ENCODE measurements at regions not wholly inside any gene's neighbourhood (a gene's known extent, or its start where the extent isn't known, plus 50 kb on each side); places are given as distances from the start of the nearest gene placed in this dataset.
"Not testable (repeated sequence)": the region's sequence is repeated elsewhere in the genome, so short reads cannot be mapped to it uniquely, and the experiment has no call there.

DNA sequence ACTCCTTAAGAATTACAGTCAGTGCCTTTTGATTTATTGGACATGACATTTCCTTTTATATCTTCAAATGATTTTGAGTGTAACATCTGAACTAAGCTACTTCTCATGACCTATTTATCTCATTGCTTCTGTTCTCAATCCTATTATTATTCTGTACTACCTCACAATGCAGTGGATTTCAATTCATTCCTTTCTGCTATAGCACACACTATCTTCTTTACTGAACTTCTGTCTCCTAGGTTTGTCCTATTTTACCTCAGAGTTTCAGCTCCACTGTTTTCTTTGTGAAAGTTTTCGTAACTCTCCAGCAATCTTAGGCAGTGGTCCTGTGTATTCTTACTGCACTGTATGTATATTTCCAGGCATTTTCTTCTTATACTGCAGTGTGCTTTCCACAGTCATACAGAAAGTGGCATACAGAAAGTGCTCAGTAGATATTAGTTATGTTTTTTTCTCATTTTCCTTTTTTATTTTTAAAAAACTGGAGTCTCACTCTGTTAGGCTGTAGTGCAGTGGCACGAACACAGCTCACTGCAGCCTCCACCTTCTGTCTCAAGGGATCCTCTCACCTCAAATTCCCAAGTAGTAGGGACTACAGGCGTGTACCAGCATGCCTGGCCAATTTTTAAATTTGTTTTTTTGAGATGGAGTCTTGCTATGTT is 368.6 kb upstream of the RGS6 start:
- DNase-seq (ENCODE audit: low spot score in 2 of 2) (no peak), ATAC-seq (ENCODE audit: low read depth) (no peak)
- Mint-ChIP-seq H3K4me3 (no peak overlapping the region), H3K27me3 (no peaks in the 10 kb centered on the region), H3K36me3 (peaks cover 3% of the 10 kb centered on the region), H3K4me1 (peaks cover 16% of the 10 kb centered on the region), H3K27ac (peak overlapping the region; percentile 28), H3K9me3 (no peaks in the 10 kb centered on the region)

DNA sequence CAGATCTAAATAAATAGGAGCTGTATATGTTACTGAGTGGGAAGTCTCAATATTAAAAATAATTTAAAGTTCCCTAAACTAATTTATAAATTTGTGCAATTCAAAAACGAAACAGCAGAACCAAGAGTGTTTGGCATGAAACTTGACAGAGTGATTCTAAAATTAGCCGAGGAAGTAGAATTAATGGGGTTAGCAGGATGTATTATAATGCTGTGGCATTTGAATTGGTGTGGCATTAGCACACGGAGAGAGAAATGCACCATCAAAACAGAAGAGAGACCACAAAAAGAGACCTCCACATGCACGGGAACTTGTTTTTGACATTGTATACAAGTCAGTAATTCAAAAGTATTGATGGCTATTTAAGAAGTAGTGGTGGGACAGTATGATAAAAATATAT is 366.0 kb upstream of the RGS6 start:
- ATAC-seq (ENCODE audit: low read depth) (peak; percentile 89), DNase-seq (ENCODE audit: low spot score in 2 of 2) (no peak)
- H3K36me3 Mint-ChIP-seq: peaks cover 3% of the 10 kb centered on the region
- no peaks in the 10 kb centered on the region for H3K27me3 Mint-ChIP-seq
- H3K27ac Mint-ChIP-seq: no peak overlapping the region
- peak overlapping the region; percentile 43 for H3K4me3 Mint-ChIP-seq
- H3K4me1 Mint-ChIP-seq: peaks cover 11% of the 10 kb centered on the region
- H3K9me3 Mint-ChIP-seq: no peaks in the 10 kb centered on the region

- not testable (repeated sequence) for H3K9me3 Mint-ChIP-seq; H3K4me3 Mint-ChIP-seq; H3K36me3 Mint-ChIP-seq; DNase-seq (ENCODE audit: low spot score in 2 of 2); H3K27ac Mint-ChIP-seq; ATAC-seq (ENCODE audit: low read depth); H3K27me3 Mint-ChIP-seq
- peaks cover 16% of the 10 kb centered on the region for H3K4me1 Mint-ChIP-seq
These were observed 364.6 kb upstream of the RGS6 start for GRCh38 chr14:71567499-71568133.

- ATAC-seq (ENCODE audit: low read depth) (no peak), DNase-seq (ENCODE audit: low spot score in 2 of 2) (no peak)
- H3K9me3 Mint-ChIP-seq: no peaks in the 10 kb centered on the region
- peaks cover 29% of the 10 kb centered on the region for H3K4me1 Mint-ChIP-seq
- H3K36me3 Mint-ChIP-seq: peaks cover 7% of the 10 kb centered on the region
- H3K27ac Mint-ChIP-seq: no peak overlapping the region
- no peak overlapping the region for H3K4me3 Mint-ChIP-seq
- H3K27me3 Mint-ChIP-seq: no peaks in the 10 kb centered on the region
These were observed 357.3 kb upstream of the RGS6 start for GRCh38 chr14:71574976-71575375.

DNA sequence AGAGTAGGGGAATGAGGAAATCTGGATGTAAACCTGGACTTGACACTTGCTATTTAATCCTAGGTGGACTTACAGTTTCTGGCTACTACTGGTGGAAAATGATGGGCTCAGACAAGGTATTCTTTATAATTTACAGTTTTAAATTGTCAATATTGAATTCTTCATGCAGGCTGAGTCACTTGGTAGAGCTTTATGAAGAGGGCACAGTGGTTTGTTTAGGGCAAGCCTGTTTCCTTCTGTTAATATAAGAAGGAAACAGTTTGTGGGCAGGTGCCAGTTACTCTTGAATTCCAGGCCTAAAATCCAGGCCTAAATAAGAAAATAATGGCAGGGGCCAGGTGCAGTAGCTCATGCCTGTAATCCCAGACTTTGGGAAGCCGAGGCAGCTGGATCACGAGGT is 355.8 kb upstream of the RGS6 start:
- H3K4me3 Mint-ChIP-seq: no peak overlapping the region
- H3K27ac Mint-ChIP-seq: no peak overlapping the region
- no peaks in the 10 kb centered on the region for H3K9me3 Mint-ChIP-seq
- H3K27me3 Mint-ChIP-seq: no peaks in the 10 kb centered on the region
- H3K36me3 Mint-ChIP-seq: peaks cover 9% of the 10 kb centered on the region
- ATAC-seq (ENCODE audit: low read depth) (no peak), DNase-seq (ENCODE audit: low spot score in 2 of 2) (no peak)
- peaks cover 33% of the 10 kb centered on the region for H3K4me1 Mint-ChIP-seq

DNA sequence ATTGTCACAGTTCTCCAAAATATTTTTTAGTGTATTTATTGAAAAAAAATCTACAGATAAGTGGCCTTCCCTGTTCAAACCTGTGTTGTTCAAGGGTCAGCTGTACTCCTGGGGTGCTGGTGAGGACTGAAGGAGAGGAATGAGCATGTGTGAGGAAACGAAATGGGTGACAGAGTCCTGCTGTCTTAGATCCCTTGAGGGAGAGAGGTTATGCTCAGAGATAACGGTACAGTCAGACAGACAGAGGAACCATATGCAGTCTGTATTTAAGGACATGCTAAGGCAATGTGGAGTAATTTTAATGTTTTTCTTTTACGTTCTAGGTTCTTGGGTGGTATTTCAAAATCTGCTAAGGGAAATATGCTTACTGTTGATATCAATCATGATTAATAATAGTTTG is 352.9 kb upstream of the RGS6 start:
- Mint-ChIP-seq H3K27ac (no peak overlapping the region), H3K9me3 (no peaks in the 10 kb centered on the region), H3K36me3 (peaks cover 12% of the 10 kb centered on the region), H3K4me3 (no peak overlapping the region), H3K4me1 (peaks cover 15% of the 10 kb centered on the region), H3K27me3 (no peaks in the 10 kb centered on the region)
- ATAC-seq (ENCODE audit: low read depth) (no peak), DNase-seq (ENCODE audit: low spot score in 2 of 2) (no peak)

DNA sequence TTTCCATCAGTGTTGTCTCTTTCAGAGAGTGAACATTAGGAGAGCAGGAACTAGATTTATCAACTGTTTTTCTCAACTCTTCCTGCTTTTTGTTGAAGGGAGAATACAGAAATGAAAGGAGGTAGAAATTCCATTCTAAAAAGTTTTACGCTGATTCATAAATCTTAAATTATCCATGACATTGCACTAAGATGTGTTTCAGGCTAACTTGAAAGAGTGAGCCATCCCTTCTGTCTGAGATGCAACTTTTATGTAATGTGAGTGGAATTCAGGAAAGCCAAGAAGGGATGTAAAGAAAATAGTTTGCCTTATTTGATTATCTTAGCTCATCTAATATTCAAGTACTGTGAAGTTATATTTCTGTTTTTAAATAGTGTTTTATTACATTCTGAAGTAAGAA is 349.5 kb upstream of the RGS6 start:
- no peak for DNase-seq (ENCODE audit: low spot score in 2 of 2)
- ATAC-seq (ENCODE audit: low read depth): no peak
- Mint-ChIP-seq H3K27me3 (no peaks in the 10 kb centered on the region), H3K9me3 (no peaks in the 10 kb centered on the region), H3K4me3 (no peak overlapping the region), H3K4me1 (peaks cover 9% of the 10 kb centered on the region), H3K36me3 (peaks cover 15% of the 10 kb centered on the region), H3K27ac (no peak overlapping the region)

- DNase-seq (ENCODE audit: low spot score in 2 of 2) (no peak), ATAC-seq (ENCODE audit: low read depth) (no peak)
- no peaks in the 10 kb centered on the region for H3K27me3 Mint-ChIP-seq
- H3K4me1 Mint-ChIP-seq: peaks cover 11% of the 10 kb centered on the region
- H3K4me3 Mint-ChIP-seq: no peak overlapping the region
- no peaks in the 10 kb centered on the region for H3K9me3 Mint-ChIP-seq
- H3K27ac Mint-ChIP-seq: no peak overlapping the region
- H3K36me3 Mint-ChIP-seq: peaks cover 17% of the 10 kb centered on the region
These were observed 349.0 kb upstream of the RGS6 start for GRCh38 chr14:71583194-71583593.

GRCh38 chr14:71583705-71584104 is 348.5 kb upstream of the RGS6 start:
- peaks cover 20% of the 10 kb centered on the region for H3K36me3 Mint-ChIP-seq
- H3K27ac Mint-ChIP-seq: no peak overlapping the region
- H3K4me1 Mint-ChIP-seq: peaks cover 14% of the 10 kb centered on the region
- H3K4me3 Mint-ChIP-seq: no peak overlapping the region
- H3K27me3 Mint-ChIP-seq: no peaks in the 10 kb centered on the region
- DNase-seq (ENCODE audit: low spot score in 2 of 2) (no peak), ATAC-seq (ENCODE audit: low read depth) (no peak)
- H3K9me3 Mint-ChIP-seq: no peaks in the 10 kb centered on the region

GRCh38 chr14:71585361-71585760 is 346.9 kb upstream of the RGS6 start:
- H3K36me3 Mint-ChIP-seq: peaks cover 22% of the 10 kb centered on the region
- DNase-seq (ENCODE audit: low spot score in 2 of 2): no peak
- H3K4me3 Mint-ChIP-seq: no peak overlapping the region
- ATAC-seq (ENCODE audit: low read depth): no peak
- H3K9me3 Mint-ChIP-seq: no peaks in the 10 kb centered on the region
- peaks cover 6% of the 10 kb centered on the region for H3K4me1 Mint-ChIP-seq
- no peak overlapping the region for H3K27ac Mint-ChIP-seq
- no peaks in the 10 kb centered on the region for H3K27me3 Mint-ChIP-seq

GRCh38 chr14:71586131-71586897 is 345.9 kb upstream of the RGS6 start:
- H3K27ac Mint-ChIP-seq: no peak overlapping the region
- H3K9me3 Mint-ChIP-seq: no peaks in the 10 kb centered on the region
- no peak for DNase-seq (ENCODE audit: low spot score in 2 of 2)
- H3K36me3 Mint-ChIP-seq: peaks cover 22% of the 10 kb centered on the region
- H3K4me3 Mint-ChIP-seq: no peak overlapping the region
- ATAC-seq (ENCODE audit: low read depth): no peak
- peaks cover 6% of the 10 kb centered on the region for H3K4me1 Mint-ChIP-seq
- H3K27me3 Mint-ChIP-seq: no peaks in the 10 kb centered on the region

DNA sequence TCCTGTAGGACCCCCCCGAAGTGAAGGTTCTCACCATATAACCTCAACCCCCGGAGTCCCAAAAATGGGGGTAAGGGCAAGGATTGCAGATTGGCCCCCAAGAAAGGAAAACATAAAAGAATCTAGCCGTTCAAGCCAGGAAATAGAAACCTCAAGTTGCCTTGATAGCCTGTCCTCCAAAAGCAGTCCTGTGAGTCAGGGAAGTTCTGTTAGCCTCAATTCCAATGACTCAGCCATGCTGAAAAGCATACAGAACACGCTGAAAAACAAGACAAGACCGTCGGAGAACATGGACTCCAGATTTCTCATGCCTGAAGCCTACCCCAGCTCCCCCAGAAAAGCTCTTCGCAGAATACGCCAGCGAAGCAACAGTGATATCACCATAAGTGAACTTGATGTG is 344.2 kb upstream of the RGS6 start:
- Mint-ChIP-seq H3K27me3 (no peaks in the 10 kb centered on the region), H3K27ac (no peak overlapping the region), H3K4me1 (peaks cover 10% of the 10 kb centered on the region), H3K9me3 (no peaks in the 10 kb centered on the region), H3K36me3 (peaks cover 20% of the 10 kb centered on the region), H3K4me3 (no peak overlapping the region)
- DNase-seq (ENCODE audit: low spot score in 2 of 2) (no peak), ATAC-seq (ENCODE audit: low read depth) (no peak)

DNA sequence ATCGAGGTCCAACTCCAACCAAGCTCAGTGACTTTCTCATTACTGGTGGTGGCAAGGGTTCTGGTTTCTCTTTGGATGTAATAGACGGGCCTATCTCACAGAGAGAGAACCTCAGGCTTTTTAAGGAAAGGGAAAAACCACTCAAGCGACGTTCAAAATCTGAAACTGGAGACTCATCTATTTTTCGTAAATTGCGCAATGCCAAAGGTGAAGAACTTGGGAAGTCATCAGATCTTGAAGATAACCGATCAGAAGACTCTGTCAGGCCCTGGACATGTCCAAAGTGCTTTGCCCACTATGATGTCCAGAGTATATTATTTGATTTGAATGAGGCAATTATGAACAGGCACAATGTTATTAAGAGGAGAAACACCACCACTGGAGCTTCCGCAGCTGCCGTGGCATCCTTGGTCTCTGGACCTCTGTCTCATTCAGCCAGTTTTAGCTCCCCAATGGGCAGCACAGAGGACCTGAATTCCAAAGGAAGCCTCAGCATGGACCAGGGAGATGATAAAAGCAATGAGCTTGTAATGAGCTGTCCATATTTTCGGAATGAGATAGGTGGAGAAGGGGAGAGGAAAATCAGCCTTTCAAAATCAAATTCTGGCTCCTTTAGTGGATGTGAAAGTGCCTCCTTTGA is 343.5 kb upstream of the RGS6 start:
- H3K36me3 Mint-ChIP-seq: peaks cover 20% of the 10 kb centered on the region
- H3K9me3 Mint-ChIP-seq: no peaks in the 10 kb centered on the region
- DNase-seq (ENCODE audit: low spot score in 2 of 2): no peak
- H3K27me3 Mint-ChIP-seq: no peaks in the 10 kb centered on the region
- no peak for ATAC-seq (ENCODE audit: low read depth)
- no peak overlapping the region for H3K4me3 Mint-ChIP-seq
- no peak overlapping the region for H3K27ac Mint-ChIP-seq
- H3K4me1 Mint-ChIP-seq: peaks cover 10% of the 10 kb centered on the region

DNA sequence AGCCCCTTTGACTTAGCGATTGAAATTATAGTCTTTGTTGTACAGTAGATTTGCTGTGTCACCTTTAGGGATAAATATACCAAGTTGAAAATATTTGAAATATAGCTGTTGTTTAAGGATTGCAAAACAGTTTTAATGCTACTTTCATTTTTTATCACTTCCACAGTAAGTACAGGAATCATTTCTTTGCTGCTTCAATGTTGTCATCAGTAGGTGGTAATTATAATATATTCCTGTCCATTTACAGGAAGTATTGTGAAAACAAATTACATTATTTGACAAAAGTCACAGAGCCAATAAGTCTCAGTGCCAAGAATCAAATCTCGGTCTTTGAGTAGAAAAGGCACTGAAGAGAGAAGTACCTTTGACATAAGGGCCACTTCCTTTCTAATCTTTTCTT is 342.6 kb upstream of the RGS6 start:
- H3K27ac Mint-ChIP-seq: no peak overlapping the region
- no peaks in the 10 kb centered on the region for H3K27me3 Mint-ChIP-seq
- no peak for DNase-seq (ENCODE audit: low spot score in 2 of 2)
- peaks cover 19% of the 10 kb centered on the region for H3K36me3 Mint-ChIP-seq
- H3K4me1 Mint-ChIP-seq: peaks cover 10% of the 10 kb centered on the region
- no peaks in the 10 kb centered on the region for H3K9me3 Mint-ChIP-seq
- H3K4me3 Mint-ChIP-seq: no peak overlapping the region
- no peak for ATAC-seq (ENCODE audit: low read depth)
